GM12865 (cell line): ENCODE measurements at regions not wholly inside any gene's neighbourhood (a gene's known extent, or its start where the extent isn't known, plus 50 kb on each side); places are given as distances from the start of the nearest gene placed in this dataset.
"Not testable (repeated sequence)": the region's sequence is repeated elsewhere in the genome, so short reads cannot be mapped to it uniquely, and the experiment has no call there.

Source experiments
- DNase-seq: peaks from one replicate; pipeline ENCODE4 v3.0.0; 2010; ENCODE audit warnings: low read depth
- H3K4me3 ChIP-seq: 2 replicates; pipeline ENCODE4 v1.5.1; 2011; ENCODE audit warnings: mild to moderate bottlenecking, low read depth, low read length, control low read depth
- CTCF ChIP-seq: IDR thresholded peaks from 2 replicates; pipeline ENCODE4 v1.5.1; 2011; ENCODE audit warnings: low read length, control low read depth, low read depth, inconsistent platforms; ENCODE audit not compliant: insufficient read depth; ENCODE audit errors: missing control alignments

GRCh38 chr10:55180357-55180756 is 379.3 kb upstream of the PCDH15 start:
- H3K4me3 ChIP-seq: no peak overlapping the region
- TF ChIP-seq CTCF: no peak
- no peak for DNase-seq

- no peak overlapping the region for H3K4me3 ChIP-seq
- DNase-seq: no peak
- TF ChIP-seq CTCF: no peak
Observed at GRCh38 chr10:55174419-55174818, 373.4 kb upstream of the PCDH15 start.

GRCh38 chr10:55169493-55169892 is 368.5 kb upstream of the PCDH15 start:
- TF ChIP-seq CTCF: no peak
- no peak for DNase-seq
- no peak overlapping the region for H3K4me3 ChIP-seq

- no peak for TF ChIP-seq CTCF
- H3K4me3 ChIP-seq: no peak overlapping the region
- no peak for DNase-seq
Observed at GRCh38 chr10:55168343-55168742, 367.3 kb upstream of the PCDH15 start.

- TF ChIP-seq CTCF: no peak
- no peak for DNase-seq
Observed at GRCh38 chr10:55163388-55163979, 362.5 kb upstream of the PCDH15 start.

GRCh38 chr10:55162321-55162720 is 361.3 kb upstream of the PCDH15 start:
- DNase-seq, H3K4me3 ChIP-seq: not testable (repeated sequence)

More at GRCh38 chr10:55163388-55163979, 362.5 kb upstream of the PCDH15 start:
- H3K4me3 ChIP-seq: no peak overlapping the region

- no peak for TF ChIP-seq CTCF
- no peak overlapping the region for H3K4me3 ChIP-seq
- DNase-seq: no peak
Observed at GRCh38 chr10:55160655-55161283, 359.7 kb upstream of the PCDH15 start.
